ENCODE measurements at regions not wholly inside any gene's neighbourhood (a gene's known extent, or its start where the extent isn't known, plus 50 kb on each side); places are given as distances from the start of the nearest gene placed in this dataset.

- no peaks in the 10 kb centered on the region for H3K9me3 ChIP-seq (ENCODE audit: low read depth)
- no peaks in the 10 kb centered on the region for H3K4me1 ChIP-seq (ENCODE audit: low read depth)
- no peak for DNase-seq (ENCODE audit: low read depth in 1 of 2, low spot score in 1 of 2)
- H3K27ac ChIP-seq = no peak overlapping the region
- H3K27me3 ChIP-seq = no peaks in the 10 kb centered on the region
- TF ChIP-seq, protein P1, sequence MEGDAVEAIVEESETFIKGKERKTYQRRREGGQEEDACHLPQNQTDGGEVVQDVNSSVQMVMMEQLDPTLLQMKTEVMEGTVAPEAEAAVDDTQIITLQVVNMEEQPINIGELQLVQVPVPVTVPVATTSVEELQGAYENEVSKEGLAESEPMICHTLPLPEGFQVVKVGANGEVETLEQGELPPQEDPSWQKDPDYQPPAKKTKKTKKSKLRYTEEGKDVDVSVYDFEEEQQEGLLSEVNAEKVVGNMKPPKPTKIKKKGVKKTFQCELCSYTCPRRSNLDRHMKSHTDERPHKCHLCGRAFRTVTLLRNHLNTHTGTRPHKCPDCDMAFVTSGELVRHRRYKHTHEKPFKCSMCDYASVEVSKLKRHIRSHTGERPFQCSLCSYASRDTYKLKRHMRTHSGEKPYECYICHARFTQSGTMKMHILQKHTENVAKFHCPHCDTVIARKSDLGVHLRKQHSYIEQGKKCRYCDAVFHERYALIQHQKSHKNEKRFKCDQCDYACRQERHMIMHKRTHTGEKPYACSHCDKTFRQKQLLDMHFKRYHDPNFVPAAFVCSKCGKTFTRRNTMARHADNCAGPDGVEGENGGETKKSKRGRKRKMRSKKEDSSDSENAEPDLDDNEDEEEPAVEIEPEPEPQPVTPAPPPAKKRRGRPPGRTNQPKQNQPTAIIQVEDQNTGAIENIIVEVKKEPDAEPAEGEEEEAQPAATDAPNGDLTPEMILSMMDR (IDR thresholded peaks at IDR 0.05; ENCODE audit: low read depth, low read length) = no peak
- H3K36me3 ChIP-seq = no peaks in the 10 kb centered on the region
- no peak overlapping the region for H3K4me3 ChIP-seq
Measured at GRCh38 chr14:26851793-26852192, 254.0 kb upstream of the NOVA1 start.

GRCh38 chr14:26855077-26855753 is 257.4 kb upstream of the NOVA1 start:
- TF ChIP-seq, protein P1 (IDR thresholded peaks at IDR 0.05; ENCODE audit: low read depth, low read length) = no peak
- Histone ChIP-seq H3K4me1 (ENCODE audit: low read depth) (no peaks in the 10 kb centered on the region), H3K9me3 (ENCODE audit: low read depth) (no peaks in the 10 kb centered on the region), H3K27me3 (no peaks in the 10 kb centered on the region), H3K27ac (no peak overlapping the region), H3K4me3 (no peak overlapping the region), H3K36me3 (no peaks in the 10 kb centered on the region)
- DNase-seq (ENCODE audit: low read depth in 1 of 2, low spot score in 1 of 2) = peak in 1 of 2 donors; percentile 50

GRCh38 chr14:26856876-26857518 is 259.2 kb upstream of the NOVA1 start:
- TF ChIP-seq, protein P1 (IDR thresholded peaks at IDR 0.05; ENCODE audit: low read depth, low read length) = no peak
- peak in 1 of 2 donors; percentile 24 for DNase-seq (ENCODE audit: low read depth in 1 of 2, low spot score in 1 of 2)
- Histone ChIP-seq H3K4me1 (ENCODE audit: low read depth) (no peaks in the 10 kb centered on the region), H3K36me3 (no peaks in the 10 kb centered on the region), H3K27me3 (no peaks in the 10 kb centered on the region), H3K9me3 (ENCODE audit: low read depth) (no peaks in the 10 kb centered on the region), H3K27ac (no peak overlapping the region), H3K4me3 (no peak overlapping the region)

GRCh38 chr14:26859483-26859882 is 261.6 kb upstream of the NOVA1 start:
- TF ChIP-seq, protein P1 (IDR thresholded peaks at IDR 0.05; ENCODE audit: low read depth, low read length) = no peak
- H3K36me3 ChIP-seq = no peaks in the 10 kb centered on the region
- no peak overlapping the region for H3K27ac ChIP-seq
- H3K9me3 ChIP-seq (ENCODE audit: low read depth) = no peaks in the 10 kb centered on the region
- H3K4me1 ChIP-seq (ENCODE audit: low read depth) = no peaks in the 10 kb centered on the region
- no peak for DNase-seq (ENCODE audit: low read depth in 1 of 2, low spot score in 1 of 2)
- no peak overlapping the region for H3K4me3 ChIP-seq
- H3K27me3 ChIP-seq = no peaks in the 10 kb centered on the region

GRCh38 chr14:26860111-26860510 is 262.3 kb upstream of the NOVA1 start:
- Histone ChIP-seq H3K36me3 (no peaks in the 10 kb centered on the region), H3K27ac (no peak overlapping the region), H3K9me3 (ENCODE audit: low read depth) (no peaks in the 10 kb centered on the region), H3K4me1 (ENCODE audit: low read depth) (no peaks in the 10 kb centered on the region), H3K27me3 (no peaks in the 10 kb centered on the region), H3K4me3 (no peak overlapping the region)
- no peak for DNase-seq (ENCODE audit: low read depth in 1 of 2, low spot score in 1 of 2)
- TF ChIP-seq, protein P1 (IDR thresholded peaks at IDR 0.05; ENCODE audit: low read depth, low read length) = no peak
